Trophoblast cell (in vitro differentiated cells and primary cell): ENCODE measurements at regions not wholly inside any gene's neighbourhood (a gene's known extent, or its start where the extent isn't known, plus 50 kb on each side); places are given as distances from the start of the nearest gene placed in this dataset.

Experiments
- DNase-seq, 2 donors: peaks; one replicate each; pipeline ENCODE4 v3.0.0-alpha.2; 2016
- H2AFZ ChIP-seq: 2 replicates; pipeline ENCODE4 v1.6.1; 2013; ENCODE audit warnings: low read length, moderate library complexity, mild to moderate bottlenecking; ENCODE audit not compliant: insufficient read depth, poor library complexity
- H2AK5ac ChIP-seq: 2 replicates; pipeline ENCODE4 v1.6.1; 2013; ENCODE audit warnings: mild to moderate bottlenecking, low read length
- H2BK120ac ChIP-seq: 2 replicates; pipeline ENCODE4 v1.6.1; 2013; ENCODE audit warnings: low read length, mild to moderate bottlenecking, moderate library complexity; ENCODE audit not compliant: insufficient read depth, poor library complexity
- H2BK12ac ChIP-seq: 2 replicates; pipeline ENCODE4 v1.6.1; 2013; ENCODE audit warnings: mild to moderate bottlenecking, low read length, moderate library complexity
- H2BK5ac ChIP-seq: 2 replicates; pipeline ENCODE4 v1.6.1; 2013; ENCODE audit warnings: low read length, low read depth, moderate library complexity, mild to moderate bottlenecking; ENCODE audit not compliant: poor library complexity
- H3K14ac ChIP-seq: 2 replicates; pipeline ENCODE4 v1.6.1; 2013; ENCODE audit warnings: mild to moderate bottlenecking, low read length
- H3K18ac ChIP-seq: 2 replicates; pipeline ENCODE4 v1.6.1; 2013; ENCODE audit warnings: mild to moderate bottlenecking, low read length
- H3K23ac ChIP-seq: 2 replicates; pipeline ENCODE4 v1.6.1; 2013; ENCODE audit warnings: low read length
- H3K27ac ChIP-seq: 2 replicates; pipeline ENCODE4 v1.5.1; 2013; ENCODE audit warnings: low read depth, mild to moderate bottlenecking, inconsistent platforms, low read length, moderate library complexity
- H3K27me3 ChIP-seq: 2 replicates; pipeline ENCODE4 v1.6.1; 2013; ENCODE audit warnings: inconsistent platforms, mild to moderate bottlenecking, low read length, moderate library complexity; ENCODE audit not compliant: insufficient read depth
- H3K36me3 ChIP-seq, 2 experiments: 1 replicate in 1 of 2; 2 replicates in 1 of 2; pipeline ENCODE4 v1.6.1; 2013; ENCODE audit warnings: low read length in 2 of 2, mild to moderate bottlenecking in 2 of 2, moderate library complexity in 1 of 2; ENCODE audit not compliant: insufficient read depth in 2 of 2, control insufficient read depth in 1 of 2
- H3K4ac ChIP-seq: 2 replicates; pipeline ENCODE4 v1.6.1; 2013; ENCODE audit warnings: low read depth, mild to moderate bottlenecking, low read length, moderate library complexity
- H3K4me1 ChIP-seq, 2 experiments: 1 replicate in 1 of 2; 2 replicates in 1 of 2; pipeline ENCODE4 v1.6.1; 2013; ENCODE audit warnings: low read length in 2 of 2, mild to moderate bottlenecking in 2 of 2, moderate library complexity in 1 of 2; ENCODE audit not compliant: insufficient read depth in 2 of 2, control insufficient read depth in 1 of 2
- H3K4me2 ChIP-seq: 2 replicates; pipeline ENCODE4 v1.6.1; 2013; ENCODE audit warnings: inconsistent platforms, mild to moderate bottlenecking, low read length, moderate library complexity
- H3K4me3 ChIP-seq: 2 replicates; pipeline ENCODE4 v1.5.1; 2013; ENCODE audit warnings: mild to moderate bottlenecking, low read depth, low read length, inconsistent platforms
- H3K79me1 ChIP-seq: one replicate; pipeline ENCODE4 v1.6.1; 2013; ENCODE audit warnings: low read length
- H3K79me2 ChIP-seq: 2 replicates; pipeline ENCODE4 v1.6.1; 2013; ENCODE audit warnings: low read length, mild to moderate bottlenecking; ENCODE audit not compliant: control insufficient read depth, insufficient read depth, poor library complexity
- H3K9ac ChIP-seq: 2 replicates; pipeline ENCODE4 v1.6.1; 2013; ENCODE audit warnings: mild to moderate bottlenecking, low read length
- H3K9me3 ChIP-seq: 2 replicates; pipeline ENCODE4 v1.6.1; 2013; ENCODE audit warnings: low read depth, mild to moderate bottlenecking, control low read depth, inconsistent platforms, low read length; ENCODE audit not compliant: insufficient read depth
- H4K12ac ChIP-seq: 2 replicates; pipeline ENCODE4 v1.6.1; 2013; ENCODE audit warnings: low read depth, mild to moderate bottlenecking, low read length, moderate library complexity
- H4K8ac ChIP-seq: 2 replicates; pipeline ENCODE4 v1.6.1; 2013; ENCODE audit warnings: low read depth, mild to moderate bottlenecking, low read length, moderate library complexity
- H4K91ac ChIP-seq: one replicate; pipeline ENCODE4 v1.6.1; 2013; ENCODE audit warnings: low read depth, mild to moderate bottlenecking, low read length, moderate library complexity
- WGBS: extraction: QIAGEN DNeasy Blood & Tissue Kit; methylation state at CpG from one replicate; pipeline ENCODE4 v1.1.7; 2013; ENCODE audit warnings: missing lambda C conversion rate; ENCODE audit not compliant: insufficient read length, insufficient coverage; ENCODE audit errors: extremely low coverage; 5-methylcytosine and 5-hydroxymethylcytosine counted together

DNA sequence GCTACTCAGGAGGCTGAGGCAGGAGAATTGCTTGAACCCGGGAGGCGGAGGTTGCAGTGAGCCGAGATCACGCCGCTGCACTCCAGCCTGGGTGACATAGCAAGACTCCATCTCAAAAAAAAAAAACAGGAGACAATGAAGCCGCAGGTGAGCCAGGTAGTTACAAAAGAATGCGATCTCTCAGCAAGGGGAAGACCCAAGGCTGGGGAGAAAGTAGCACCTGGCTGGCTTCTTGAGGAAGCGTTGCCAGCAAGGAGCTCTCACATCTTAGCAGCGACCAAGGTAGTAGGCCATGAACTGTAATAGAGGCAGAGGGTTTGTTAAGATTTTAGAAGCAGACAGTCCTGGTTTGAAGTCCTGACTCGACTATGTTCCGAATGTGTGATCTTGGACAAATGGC lies 175.0 kb downstream of the AIPL1 start:
- H3K9me3 ChIP-seq, result no peaks in the 10 kb centered on the region
- H2AFZ ChIP-seq, result no peak overlapping the region
- no peak overlapping the region for H2BK12ac ChIP-seq
- H3K4me3 ChIP-seq, result no peak overlapping the region
- H4K8ac ChIP-seq, result no peak overlapping the region
- no peak overlapping the region for H2AK5ac ChIP-seq
- H3K23ac ChIP-seq, result no peak overlapping the region
- H3K18ac ChIP-seq, result no peak overlapping the region
- H3K14ac ChIP-seq, result no peak overlapping the region
- H3K9ac ChIP-seq, result no peak overlapping the region
- no peak overlapping the region for H3K4ac ChIP-seq
- H3K79me1 ChIP-seq, result no peaks in the 10 kb centered on the region
- no peak overlapping the region for H3K27ac ChIP-seq
- no peak for DNase-seq
- WGBS, result no CpG with 5 or more reads among the region's 11 CpGs
- H4K91ac ChIP-seq, result no peak overlapping the region
- H3K4me1 ChIP-seq, result peaks cover 2 to 7% of the 10 kb centered on the region in 2 experiments
- no peaks in the 10 kb centered on the region for H3K27me3 ChIP-seq
- no peak overlapping the region for H4K12ac ChIP-seq
- no peak overlapping the region for H2BK120ac ChIP-seq
- H2BK5ac ChIP-seq, result no peak overlapping the region
- H3K36me3 ChIP-seq, result no peaks in the 10 kb centered on the region
- H3K4me2 ChIP-seq, result no peak overlapping the region
- no peaks in the 10 kb centered on the region for H3K79me2 ChIP-seq

DNA sequence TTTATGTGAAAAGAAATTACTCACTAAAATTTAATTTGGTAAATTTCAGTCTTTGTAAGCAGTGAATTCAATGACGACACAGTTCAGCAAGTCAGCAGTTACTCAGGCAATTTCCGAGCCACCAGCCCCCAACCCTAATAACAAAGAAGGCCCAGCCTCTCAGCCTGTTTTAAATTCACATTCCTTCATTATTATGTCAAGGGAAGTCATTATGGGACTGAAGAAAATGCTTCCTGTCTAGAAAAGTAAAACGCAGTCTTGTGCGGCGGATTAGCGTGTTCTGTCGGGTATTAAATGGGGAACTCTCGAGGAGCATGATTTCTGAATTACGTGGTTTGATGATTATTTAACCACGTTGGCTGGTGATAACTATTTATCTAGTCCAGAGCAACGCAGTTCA lies 177.6 kb downstream of the AIPL1 start:
- H3K23ac ChIP-seq, result no peak overlapping the region
- no peak overlapping the region for H3K18ac ChIP-seq
- no peak overlapping the region for H2BK12ac ChIP-seq
- no peaks in the 10 kb centered on the region for H3K36me3 ChIP-seq
- H2AFZ ChIP-seq, result no peak overlapping the region
- H2BK120ac ChIP-seq, result no peak overlapping the region
- H4K12ac ChIP-seq, result no peak overlapping the region
- no peaks in the 10 kb centered on the region for H3K79me2 ChIP-seq
- no peak overlapping the region for H2BK5ac ChIP-seq
- H3K9ac ChIP-seq, result no peak overlapping the region
- no peak overlapping the region for H4K8ac ChIP-seq
- DNase-seq, result no peak
- H3K4me2 ChIP-seq, result peak overlapping the region; percentile 4
- peaks cover 2 to 7% of the 10 kb centered on the region in 2 experiments for H3K4me1 ChIP-seq
- H3K4ac ChIP-seq, result no peak overlapping the region
- peak overlapping the region; percentile 29 for H4K91ac ChIP-seq
- H2AK5ac ChIP-seq, result no peak overlapping the region
- H3K14ac ChIP-seq, result no peak overlapping the region
- H3K27me3 ChIP-seq, result no peaks in the 10 kb centered on the region
- no peaks in the 10 kb centered on the region for H3K79me1 ChIP-seq
- H3K9me3 ChIP-seq, result no peaks in the 10 kb centered on the region
- H3K27ac ChIP-seq, result no peak overlapping the region
- no peak overlapping the region for H3K4me3 ChIP-seq
- WGBS, result no CpG with 5 or more reads among the region's 11 CpGs

DNA sequence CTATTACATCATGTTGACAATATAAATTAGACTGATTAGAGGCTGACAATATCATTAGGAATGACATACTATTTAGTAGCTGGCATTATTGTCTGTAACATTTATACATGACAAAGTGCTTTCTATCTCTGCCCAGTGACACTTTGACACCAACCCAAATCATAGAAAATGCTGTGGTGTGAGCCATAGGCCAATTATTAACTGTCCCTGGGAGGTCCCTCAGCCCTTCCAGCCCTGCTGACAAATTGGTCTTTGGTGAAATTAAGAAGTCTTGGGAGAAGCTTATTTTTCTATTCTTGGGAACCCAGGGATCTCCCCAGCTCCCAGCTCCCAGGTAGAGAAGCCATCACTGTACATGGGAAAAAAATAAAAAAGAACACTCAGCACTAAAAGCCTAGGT lies 179.6 kb downstream of the AIPL1 start:
- H2BK5ac ChIP-seq, result no peak overlapping the region
- no peak overlapping the region for H4K91ac ChIP-seq
- no peak overlapping the region for H4K8ac ChIP-seq
- no peaks in the 10 kb centered on the region for H3K27me3 ChIP-seq
- no peak overlapping the region for H2AFZ ChIP-seq
- no peak overlapping the region for H2BK12ac ChIP-seq
- no peak overlapping the region for H2AK5ac ChIP-seq
- peaks cover 2 to 7% of the 10 kb centered on the region in 2 experiments for H3K4me1 ChIP-seq
- H3K9ac ChIP-seq, result no peak overlapping the region
- no peak overlapping the region for H3K4me3 ChIP-seq
- no peaks in the 10 kb centered on the region for H3K36me3 ChIP-seq
- no peak overlapping the region for H3K4ac ChIP-seq
- no peak overlapping the region for H4K12ac ChIP-seq
- H3K9me3 ChIP-seq, result no peaks in the 10 kb centered on the region
- H3K27ac ChIP-seq, result no peak overlapping the region
- no peaks in the 10 kb centered on the region for H3K79me2 ChIP-seq
- no peak for DNase-seq
- no peak overlapping the region for H2BK120ac ChIP-seq
- H3K23ac ChIP-seq, result no peak overlapping the region
- no peak overlapping the region for H3K18ac ChIP-seq
- no peak overlapping the region for H3K4me2 ChIP-seq
- H3K79me1 ChIP-seq, result no peaks in the 10 kb centered on the region
- H3K14ac ChIP-seq, result no peak overlapping the region

DNA sequence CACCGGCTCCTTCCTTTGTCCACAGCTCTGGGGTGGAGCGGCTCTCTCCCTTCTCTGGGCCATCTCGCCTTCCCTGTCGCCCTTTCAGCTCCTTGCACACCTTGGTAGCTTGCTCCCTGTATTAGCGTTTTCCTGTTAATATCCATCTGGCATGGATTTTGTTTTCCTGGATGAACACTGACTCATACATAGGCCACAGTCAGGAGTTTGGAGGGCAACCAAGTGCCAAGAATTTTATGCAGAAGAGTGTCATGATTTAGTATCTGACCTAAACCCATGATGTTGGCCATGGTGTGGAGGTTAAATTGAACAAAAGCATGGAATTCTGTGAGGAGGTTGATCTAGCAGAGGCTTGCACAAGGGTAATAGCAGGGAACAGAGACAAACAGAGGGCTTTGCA lies 180.9 kb downstream of the AIPL1 start:
- peaks cover 2 to 7% of the 10 kb centered on the region in 2 experiments for H3K4me1 ChIP-seq
- H3K4me3 ChIP-seq, result no peak overlapping the region
- H3K18ac ChIP-seq, result no peak overlapping the region
- H3K9me3 ChIP-seq, result no peaks in the 10 kb centered on the region
- no peak overlapping the region for H3K4ac ChIP-seq
- H4K12ac ChIP-seq, result no peak overlapping the region
- no CpG with 5 or more reads among the region's 5 CpGs for WGBS
- no peak overlapping the region for H2BK120ac ChIP-seq
- H3K23ac ChIP-seq, result no peak overlapping the region
- H2AK5ac ChIP-seq, result no peak overlapping the region
- H3K27me3 ChIP-seq, result no peaks in the 10 kb centered on the region
- no peaks in the 10 kb centered on the region for H3K79me2 ChIP-seq
- H4K8ac ChIP-seq, result no peak overlapping the region
- H3K27ac ChIP-seq, result no peak overlapping the region
- H3K9ac ChIP-seq, result no peak overlapping the region
- H2BK12ac ChIP-seq, result no peak overlapping the region
- H3K36me3 ChIP-seq, result no peaks in the 10 kb centered on the region
- H3K14ac ChIP-seq, result no peak overlapping the region
- DNase-seq, result no peak
- H2BK5ac ChIP-seq, result no peak overlapping the region
- no peaks in the 10 kb centered on the region for H3K79me1 ChIP-seq
- no peak overlapping the region for H2AFZ ChIP-seq
- no peak overlapping the region for H3K4me2 ChIP-seq
- no peak overlapping the region for H4K91ac ChIP-seq
